GM21526 (cell line): ENCODE measurements at regions not wholly inside any gene's neighbourhood (a gene's known extent, or its start where the extent isn't known, plus 50 kb on each side); places are given as distances from the start of the nearest gene placed in this dataset.
"Not testable (repeated sequence)": the region's sequence is repeated elsewhere in the genome, so short reads cannot be mapped to it uniquely, and the experiment has no call there.

Source experiments
- ATAC-seq: cut with Tn5 transposase; IDR thresholded peaks from one replicate; pipeline ENCODE4 v1.9.1; 2021; ENCODE audit warnings: moderate library complexity; ENCODE audit not compliant: unreplicated experiment, low FRiP score

GRCh38 chr18:58805467-58806187 is 59.0 kb upstream of the ZNF532 start:
- ATAC-seq, result no peak

GRCh38 chr18:58806826-58807714 is 57.6 kb upstream of the ZNF532 start:
- peak; percentile 96 for ATAC-seq

GRCh38 chr18:58807766-58808165 is 56.9 kb upstream of the ZNF532 start:
- no peak for ATAC-seq

GRCh38 chr18:58808349-58808748 is 56.3 kb upstream of the ZNF532 start:
- ATAC-seq, result no peak

- not testable (repeated sequence) for ATAC-seq
Measured at GRCh38 chr18:58811859-58812258, 52.8 kb upstream of the ZNF532 start.

- no peak for ATAC-seq
Measured at GRCh38 chr18:58813105-58813504, 51.6 kb upstream of the ZNF532 start.

GRCh38 chr18:58813561-58814225 is 51.0 kb upstream of the ZNF532 start:
- ATAC-seq, result no peak

- ATAC-seq, result no peak
Measured at GRCh38 chr18:58814317-58814716, 50.4 kb upstream of the ZNF532 start.
